K562 (cell line): ENCODE measurements at regions not wholly inside any gene's neighbourhood (a gene's known extent, or its start where the extent isn't known, plus 50 kb on each side); places are given as distances from the start of the nearest gene placed in this dataset.
A peak's percentile ranks its signal among the peaks of the same experiment; 100 is the strongest.

Experiments
- CC2D1A ChIP-seq: fragments of 450-650 bp; IDR thresholded peaks from 2 replicates; pipeline ENCODE4 v1.6.1; 2017; ENCODE audit warnings: mild to moderate bottlenecking
- CEBPZ ChIP-seq: fragments of 150-350 bp; IDR thresholded peaks from 2 replicates; pipeline ENCODE4 v1.6.1; 2014; ENCODE audit warnings: low read depth, mild to moderate bottlenecking, low read length, borderline replicate concordance
- DIDO1 ChIP-seq: fragments of 450-650 bp; IDR thresholded peaks from 2 replicates; pipeline ENCODE4 v1.6.1; 2016; ENCODE audit warnings: low read depth, missing biosample characterization, missing genetic modification characterization
- ELK1 ChIP-seq: sonication (generic); formaldehyde crosslinking; IDR thresholded peaks from 2 replicates; pipeline ENCODE4 v1.8.1; 2022; ENCODE audit warnings: missing genetic modification reagents
- EP400 ChIP-seq: fragments of 450-650 bp; IDR thresholded peaks from 2 replicates; pipeline ENCODE4 v1.6.1; 2017; ENCODE audit warnings: antibody characterized with exemption, mild to moderate bottlenecking, moderate library complexity
- MEF2D ChIP-seq: conservative IDR thresholded peaks from 2 replicates; pipeline ENCODE4 v1.6.1; 2016; ENCODE audit warnings: low read depth, missing genetic modification characterization, missing compliant biosample characterization
- MTA1 ChIP-seq: fragments of 450-650 bp; IDR thresholded peaks from 2 replicates; pipeline ENCODE4 v1.6.1; 2017; ENCODE audit warnings: borderline replicate concordance
- PHTF2 ChIP-seq: fragments of 250-450 bp; sonication (Bioruptor Pico); IDR thresholded peaks from 2 replicates; pipeline ENCODE4 v1.5.0; 2021; ENCODE audit warnings: mild to moderate bottlenecking
- SNAPC5 ChIP-seq: fragments of 250-450 bp; sonication (Bioruptor Pico); IDR thresholded peaks from 2 replicates; pipeline ENCODE4 v1.8.0; 2021; ENCODE audit warnings: moderate library complexity, mild to moderate bottlenecking, inconsistent platforms
- SREBF2 ChIP-seq: sonication (generic); formaldehyde crosslinking; IDR thresholded peaks from 2 replicates; pipeline ENCODE4 v1.4.0; 2020; ENCODE audit warnings: mild to moderate bottlenecking, missing genetic modification reagents
- TOE1 ChIP-seq, 2 experiments: fragments of 450-650 bp in 1 of 2; sonication (generic) in 1 of 2; formaldehyde crosslinking in 1 of 2; IDR thresholded peaks; 2 replicates each; pipeline versions ENCODE4 v1.7.1 to v1.8.0; 2016 to 2022; ENCODE audit warnings: borderline replicate concordance in 2 of 2, mild to moderate bottlenecking in 2 of 2, antibody characterized with exemption in 1 of 2, inconsistent platforms in 1 of 2, low read depth in 1 of 2, missing genetic modification reagents in 1 of 2, moderate library complexity in 1 of 2
- USF2 ChIP-seq: sonication (generic); formaldehyde crosslinking; IDR thresholded peaks from 2 replicates; pipeline ENCODE4 v1.5.0; 2020; ENCODE audit warnings: missing genetic modification reagents
- ZKSCAN3 ChIP-seq: fragments of 250-450 bp; sonication (Bioruptor Pico); IDR thresholded peaks from 2 replicates; pipeline ENCODE4 v1.4.0; 2020
- ZNF197 ChIP-seq: fragments of 200-800 bp; sonication (Bioruptor generic); IDR thresholded peaks from 2 replicates; pipeline ENCODE4 v1.6.1; 2016; ENCODE audit warnings: low read depth, missing genetic modification characterization, missing compliant biosample characterization
- ZNF253 ChIP-seq: fragments of 250-450 bp; sonication (Bioruptor Pico); conservative IDR thresholded peaks from 2 replicates; pipeline ENCODE4 v1.6.1; 2021; ENCODE audit warnings: mild to moderate bottlenecking
- ZNF354B ChIP-seq: fragments of 250-450 bp; sonication (Bioruptor Pico); IDR thresholded peaks from 2 replicates; pipeline ENCODE4 v1.4.0; 2020
- ZNF561 ChIP-seq: fragments of 450-650 bp; formaldehyde crosslinking; conservative IDR thresholded peaks from 2 replicates; pipeline ENCODE4 v1.4.0; 2020; ENCODE audit warnings: mild to moderate bottlenecking, moderate library complexity
- ZNF707 ChIP-seq: fragments of 250-450 bp; sonication (Bioruptor Pico); conservative IDR thresholded peaks from 2 replicates; pipeline ENCODE4 v1.8.0; 2022; ENCODE audit warnings: inconsistent platforms, mild to moderate bottlenecking, moderate library complexity
- ZNF75A ChIP-seq: fragments of 450-650 bp; formaldehyde crosslinking; IDR thresholded peaks from 2 replicates; pipeline ENCODE4 v1.4.0; 2020; ENCODE audit warnings: mild to moderate bottlenecking
- ZNF780A ChIP-seq: fragments of 250-450 bp; sonication (Bioruptor Pico); IDR thresholded peaks from 2 replicates; pipeline ENCODE4 v1.5.0; 2021; ENCODE audit warnings: mild to moderate bottlenecking
- ZNF830 ChIP-seq: fragments of 250-450 bp; sonication (Bioruptor Pico); IDR thresholded peaks from 2 replicates; pipeline ENCODE4 v1.5.0; 2021; ENCODE audit warnings: mild to moderate bottlenecking

GRCh38 chr10:21078410-21079329, 181.6 kb upstream of the NEBL start (continued):
- peak; percentile 72; the same call in 1 of the 2 replicates for TF ChIP-seq DIDO1 (tag)
- TF ChIP-seq ZNF354B (CRISPR knock-in tag): peak; percentile 43; the same call in 1 of the 2 replicates
- 0 out of 2 replicates have a peak, but pooled peaks have one; percentile 4 for TF ChIP-seq EP400
- TF ChIP-seq MEF2D: peak; percentile 90
- no peak for TF ChIP-seq ZNF253
- TF ChIP-seq ZNF197: peak; percentile 96
- TF ChIP-seq CEBPZ: no peak
- TF ChIP-seq MTA1: no peak
- 0 out of 2 replicates have a peak, but pooled peaks have one; percentile 60 for TF ChIP-seq ZNF780A (CRISPR knock-in tag)
- peak; percentile 23; the same call in 1 of the 2 replicates for TF ChIP-seq SNAPC5
- peak; percentile 81; the same call in 1 of the 2 replicates for TF ChIP-seq ZKSCAN3
- TF ChIP-seq USF2 (CRISPR knock-in tag): no peak
- TF ChIP-seq ZNF707 (CRISPR knock-in tag): peak; percentile 56; the same call in 1 of the 2 replicates
- no peak for TF ChIP-seq TOE1 (IDR thresholded peaks at IDR 0.05; ENCODE audit: borderline replicate concordance)
- TF ChIP-seq TOE1 (CRISPR knock-in tag; IDR thresholded peaks at IDR 0.05; ENCODE audit: borderline replicate concordance, low read depth): no peak
- peak; percentile 79; the same call in 1 of the 2 replicates for TF ChIP-seq PHTF2 (CRISPR knock-in tag)
- 0 out of 2 replicates have a peak, but pooled peaks have one; percentile 60 for TF ChIP-seq ZNF830
- TF ChIP-seq ZNF561 (CRISPR knock-in tag): peak; percentile 76; the same call in 1 of the 2 replicates
- peak; percentile 69; the same call in 1 of the 2 replicates for TF ChIP-seq ZNF75A
- 0 out of 2 replicates have a peak, but pooled peaks have one; percentile 36 for TF ChIP-seq CC2D1A
- TF ChIP-seq ELK1 (CRISPR knock-in tag): no peak
- no peak for TF ChIP-seq SREBF2 (CRISPR knock-in tag)
